Dendritic cell treated with granulocyte-macrophage colony-stimulating factor and Interleukin-4, amounts not matched to agents 40 ng/mL and 50 ng/mL, for 4 days (primary cell): ENCODE measurements at regions not wholly inside any gene's neighbourhood (a gene's known extent, or its start where the extent isn't known, plus 50 kb on each side); places are given as distances from the start of the nearest gene placed in this dataset.

Source experiments
- H3K27ac Mint-ChIP-seq: one replicate; pipeline ENCODE4 v1.8.0; 2022; ENCODE audit warnings: mild to moderate bottlenecking, mixed read lengths
- H3K27me3 Mint-ChIP-seq: one replicate; pipeline ENCODE4 v1.8.0; 2022; ENCODE audit warnings: mild to moderate bottlenecking, mixed read lengths
- H3K36me3 Mint-ChIP-seq: one replicate; pipeline ENCODE4 v1.8.0; 2022; ENCODE audit warnings: low read depth, mixed read lengths
- H3K4me1 Mint-ChIP-seq: one replicate; pipeline ENCODE4 v1.8.0; 2022; ENCODE audit warnings: low read depth, mixed read lengths
- H3K4me3 Mint-ChIP-seq: one replicate; pipeline ENCODE4 v1.8.0; 2022; ENCODE audit warnings: mild to moderate bottlenecking, moderate library complexity, mixed read lengths
- H3K9me3 Mint-ChIP-seq: one replicate; pipeline ENCODE4 v1.8.0; 2022; ENCODE audit warnings: mixed read lengths
- intact Hi-C: fragments of 100-400 bp; cut with micrococcal nuclease; formaldehyde crosslinking; loops from one replicate; pipeline ENCODE4 v1.15.0; 2022

GRCh38 chr2:128623776-128624761 is 305.4 kb upstream of the HS6ST1 start:
- intact Hi-C loops, result no loop called here
- Mint-ChIP-seq H3K36me3 (no peaks in the 10 kb centered on the region), H3K27ac (peak overlapping the region; percentile 45), H3K4me3 (no peak overlapping the region), H3K27me3 (peaks cover 19% of the 10 kb centered on the region), H3K9me3 (no peaks in the 10 kb centered on the region), H3K4me1 (peaks cover 65% of the 10 kb centered on the region)

GRCh38 chr2:128624956-128625355 is 306.3 kb upstream of the HS6ST1 start:
- H3K27ac Mint-ChIP-seq, result no peak overlapping the region
- peaks cover 22% of the 10 kb centered on the region for H3K27me3 Mint-ChIP-seq
- H3K4me3 Mint-ChIP-seq, result no peak overlapping the region
- no peaks in the 10 kb centered on the region for H3K9me3 Mint-ChIP-seq
- H3K4me1 Mint-ChIP-seq, result peaks cover 67% of the 10 kb centered on the region
- intact Hi-C loops, result no loop called here
- H3K36me3 Mint-ChIP-seq, result no peaks in the 10 kb centered on the region

GRCh38 chr2:128625421-128625820 is 306.8 kb upstream of the HS6ST1 start:
- intact Hi-C loops, result no loop called here
- Mint-ChIP-seq H3K27ac (no peak overlapping the region), H3K36me3 (no peaks in the 10 kb centered on the region), H3K27me3 (peaks cover 22% of the 10 kb centered on the region), H3K4me3 (no peak overlapping the region), H3K9me3 (no peaks in the 10 kb centered on the region), H3K4me1 (peaks cover 67% of the 10 kb centered on the region)

GRCh38 chr2:128625963-128626759 is 307.5 kb upstream of the HS6ST1 start:
- H3K4me1 Mint-ChIP-seq, result peaks cover 62% of the 10 kb centered on the region
- H3K4me3 Mint-ChIP-seq, result no peak overlapping the region
- H3K27ac Mint-ChIP-seq, result no peak overlapping the region
- no peaks in the 10 kb centered on the region for H3K9me3 Mint-ChIP-seq
- peaks cover 19% of the 10 kb centered on the region for H3K27me3 Mint-ChIP-seq
- H3K36me3 Mint-ChIP-seq, result no peaks in the 10 kb centered on the region
- intact Hi-C loops, result no loop called here

- Mint-ChIP-seq H3K4me3 (no peak overlapping the region), H3K4me1 (peaks cover 56% of the 10 kb centered on the region), H3K27ac (no peak overlapping the region), H3K36me3 (no peaks in the 10 kb centered on the region), H3K27me3 (peaks cover 22% of the 10 kb centered on the region), H3K9me3 (no peaks in the 10 kb centered on the region)
- intact Hi-C loops, result no loop called here
Observed at GRCh38 chr2:128626760-128627511, 308.3 kb upstream of the HS6ST1 start.

GRCh38 chr2:128628206-128628605 is 309.5 kb upstream of the HS6ST1 start:
- Mint-ChIP-seq H3K27me3 (peaks cover 24% of the 10 kb centered on the region), H3K27ac (no peak overlapping the region), H3K9me3 (no peaks in the 10 kb centered on the region), H3K36me3 (no peaks in the 10 kb centered on the region), H3K4me1 (peaks cover 43% of the 10 kb centered on the region), H3K4me3 (no peak overlapping the region)
- intact Hi-C loops, result no loop called here

- Mint-ChIP-seq H3K9me3 (no peaks in the 10 kb centered on the region), H3K4me3 (no peak overlapping the region), H3K4me1 (peaks cover 35% of the 10 kb centered on the region), H3K27ac (no peak overlapping the region), H3K36me3 (no peaks in the 10 kb centered on the region), H3K27me3 (peaks cover 24% of the 10 kb centered on the region)
- intact Hi-C loops, result no loop called here
Observed at GRCh38 chr2:128628996-128629395, 310.3 kb upstream of the HS6ST1 start.

GRCh38 chr2:128630974-128631697 is 312.5 kb upstream of the HS6ST1 start:
- intact Hi-C loops, result no loop called here
- peaks cover 33% of the 10 kb centered on the region for H3K4me1 Mint-ChIP-seq
- no peak overlapping the region for H3K27ac Mint-ChIP-seq
- H3K4me3 Mint-ChIP-seq, result no peak overlapping the region
- H3K9me3 Mint-ChIP-seq, result no peaks in the 10 kb centered on the region
- peaks cover 16% of the 10 kb centered on the region for H3K27me3 Mint-ChIP-seq
- no peaks in the 10 kb centered on the region for H3K36me3 Mint-ChIP-seq

GRCh38 chr2:128631698-128632500 is 313.2 kb upstream of the HS6ST1 start:
- Mint-ChIP-seq H3K4me1 (peaks cover 32% of the 10 kb centered on the region), H3K36me3 (no peaks in the 10 kb centered on the region), H3K27me3 (peaks cover 18% of the 10 kb centered on the region), H3K9me3 (no peaks in the 10 kb centered on the region), H3K4me3 (no peak overlapping the region), H3K27ac (no peak overlapping the region)
- intact Hi-C loops, result no loop called here

GRCh38 chr2:128632501-128632800 is 313.8 kb upstream of the HS6ST1 start:
- Mint-ChIP-seq H3K36me3 (no peaks in the 10 kb centered on the region), H3K27ac (no peak overlapping the region), H3K4me1 (peaks cover 29% of the 10 kb centered on the region), H3K27me3 (peaks cover 20% of the 10 kb centered on the region), H3K9me3 (no peaks in the 10 kb centered on the region), H3K4me3 (no peak overlapping the region)
- intact Hi-C loops, result no loop called here

GRCh38 chr2:128633501-128633900 is 314.8 kb upstream of the HS6ST1 start:
- no peak overlapping the region for H3K4me3 Mint-ChIP-seq
- intact Hi-C loops, result no loop called here
- H3K36me3 Mint-ChIP-seq, result no peaks in the 10 kb centered on the region
- no peak overlapping the region for H3K27ac Mint-ChIP-seq
- peaks cover 38% of the 10 kb centered on the region for H3K4me1 Mint-ChIP-seq
- peaks cover 20% of the 10 kb centered on the region for H3K27me3 Mint-ChIP-seq
- no peaks in the 10 kb centered on the region for H3K9me3 Mint-ChIP-seq

- intact Hi-C loops, result no loop called here
- no peak overlapping the region for H3K27ac Mint-ChIP-seq
- H3K4me1 Mint-ChIP-seq, result peaks cover 46% of the 10 kb centered on the region
- H3K27me3 Mint-ChIP-seq, result peaks cover 16% of the 10 kb centered on the region
- no peaks in the 10 kb centered on the region for H3K36me3 Mint-ChIP-seq
- H3K4me3 Mint-ChIP-seq, result no peak overlapping the region
- no peaks in the 10 kb centered on the region for H3K9me3 Mint-ChIP-seq
Observed at GRCh38 chr2:128635361-128635900, 316.8 kb upstream of the HS6ST1 start.

- Mint-ChIP-seq H3K36me3 (no peaks in the 10 kb centered on the region), H3K27me3 (peaks cover 14% of the 10 kb centered on the region), H3K4me3 (no peak overlapping the region), H3K4me1 (peaks cover 59% of the 10 kb centered on the region), H3K9me3 (no peaks in the 10 kb centered on the region), H3K27ac (no peak overlapping the region)
- intact Hi-C loops, result no loop called here
Observed at GRCh38 chr2:128636802-128637147, 318.1 kb upstream of the HS6ST1 start.
